Erythroblast (primary cell): ENCODE measurements at regions not wholly inside any gene's neighbourhood (a gene's known extent, or its start where the extent isn't known, plus 50 kb on each side); places are given as distances from the start of the nearest gene placed in this dataset.
"Not testable (repeated sequence)": the region's sequence is repeated elsewhere in the genome, so short reads cannot be mapped to it uniquely, and the experiment has no call there.

Source experiments
- GATA1 ChIP-seq: IDR thresholded peaks from 2 replicates; pipeline ENCODE4 v1.6.1; 2011; ENCODE audit warnings: low read depth, mild to moderate bottlenecking, control low read depth, low read length, moderate library complexity
- POLR2A ChIP-seq: IDR thresholded peaks from 2 replicates; pipeline ENCODE4 v1.6.1; 2011; ENCODE audit warnings: mild to moderate bottlenecking, low read length

- not testable (repeated sequence) for TF ChIP-seq POLR2A, GATA1
Measured at GRCh38 chr14:106714446-106715428, 1188.4 kb downstream of the TMEM121 start.
